HepG2 (cell line): ENCODE measurements at regions not wholly inside any gene's neighbourhood (a gene's known extent, or its start where the extent isn't known, plus 50 kb on each side); places are given as distances from the start of the nearest gene placed in this dataset.

Source experiments
- ATAC-seq: fragments of 200-7000 bp; cut with Tn5 transposase; 3 replicates; pipeline ENCODE4 v1.9.1; 2020; ENCODE audit warnings: mild to moderate bottlenecking, moderate library complexity
- BruUV-seq: library from RNA; stranded (reverse); fragments of 400-500 nt; replicated peaks from 2 replicates; lab custom pipeline; 2021; lab: Mats Ljungman, UMichigan
- CTCF ChIA-PET: fragments of 300-600 bp; formaldehyde crosslinking; extraction: SDS; loops from one replicate; lab custom pipeline; 2021; ENCODE audit warnings: low total read pairs, inconsistent platforms, low intra/inter-chr PET ratio; lab: Yijun Ruan, JAX
- POLR2A ChIA-PET: fragments of 350-600 bp; sonication (Branson Sonifier 250); formaldehyde crosslinking; loops from one replicate; lab custom pipeline; 2020; ENCODE audit warnings: antibody characterized with exemption, inconsistent platforms; lab: Yijun Ruan, JAX
- DNase-seq: peaks from one replicate; pipeline ENCODE4 v3.0.0-alpha.2; 2015; ENCODE audit warnings: low spot score
- FAIRE-seq: peaks from 3 replicates; lab custom pipeline; 2011; peaks lifted over from hg19 to GRCh38; lab: Jason Lieb, UNC
- H2AFZ ChIP-seq: one replicate; pipeline ENCODE4 v1.6.1; 2011; ENCODE audit warnings: low read length, inconsistent platforms
- H3K27ac ChIP-seq: fragments of 300-600 bp; 3 replicates; pipeline ENCODE4 v1.8.0; 2011; ENCODE audit warnings: mixed run types, mild to moderate bottlenecking, mixed read lengths, low read length, inconsistent platforms; ENCODE audit not compliant: insufficient read depth; ENCODE audit errors: extremely low read length
- H3K27me3 ChIP-seq, 2 experiments: fragments of 200-600 bp in 1 of 2; 2 replicates in 1 of 2; 3 replicates in 1 of 2; pipeline versions ENCODE4 v1.6.0 to v1.8.0; 2011; ENCODE audit warnings: low read length in 2 of 2, mild to moderate bottlenecking in 2 of 2, moderate library complexity in 2 of 2, inconsistent platforms in 1 of 2; ENCODE audit not compliant: insufficient read depth in 2 of 2, control insufficient read depth in 1 of 2
- H3K36me3 ChIP-seq, 2 experiments: fragments of 200-600 bp in 1 of 2; replicated peaks in 1 of 2; 2 replicates in 1 of 2; 3 replicates in 1 of 2; pipeline versions ENCODE4 v1.5.1 to v1.8.0; 2011; ENCODE audit warnings: low read length in 2 of 2, inconsistent platforms in 1 of 2; ENCODE audit not compliant: insufficient read depth in 2 of 2, control insufficient read depth in 1 of 2
- H3K4me1 ChIP-seq: 2 replicates; pipeline ENCODE4 v1.5.1; 2012; ENCODE audit warnings: low read length, inconsistent platforms; ENCODE audit not compliant: insufficient read depth
- H3K4me2 ChIP-seq: 2 replicates; pipeline ENCODE4 v1.6.0; 2011; ENCODE audit warnings: low read depth, low read length, inconsistent platforms
- H3K4me3 ChIP-seq, 3 experiments: fragments of 200-600 bp in 1 of 3; sonication (generic), shearing (Covaris generic) in 1 of 3; replicated peaks in 1 of 3; 2 replicates each; pipeline ENCODE4 v1.5.1; 2011 to 2016; ENCODE audit warnings: low read length in 3 of 3, inconsistent platforms in 2 of 3, low read depth in 2 of 3, mild to moderate bottlenecking in 2 of 3, control low read depth in 1 of 3, mixed read lengths in 1 of 3; ENCODE audit not compliant: insufficient read depth in 1 of 3
- H3K79me2 ChIP-seq: one replicate; pipeline ENCODE4 v1.6.1; 2011; ENCODE audit warnings: low read length, inconsistent platforms; ENCODE audit not compliant: insufficient read depth
- H3K9ac ChIP-seq: 2 replicates; pipeline ENCODE4 v1.6.0; 2011; ENCODE audit warnings: mild to moderate bottlenecking, low read depth, low read length, inconsistent platforms; ENCODE audit not compliant: insufficient read depth
- H3K9me3 ChIP-seq: 2 replicates; pipeline ENCODE4 v1.5.1; 2012; ENCODE audit warnings: mild to moderate bottlenecking, low read length
- H4K20me1 ChIP-seq: 2 replicates; pipeline ENCODE4 v1.6.0; 2011; ENCODE audit warnings: inconsistent platforms, mild to moderate bottlenecking, low read length, moderate library complexity; ENCODE audit not compliant: insufficient read depth
- ATF3 ChIP-seq: sonication (generic); formaldehyde crosslinking; IDR thresholded peaks from 2 replicates; pipeline ENCODE4 v1.4.0; 2020; ENCODE audit warnings: missing genetic modification reagents
- CAMTA2 ChIP-seq: sonication (generic); formaldehyde crosslinking; IDR thresholded peaks from 2 replicates; pipeline ENCODE4 v1.4.0; 2020; ENCODE audit warnings: mild to moderate bottlenecking, missing genetic modification reagents, borderline replicate concordance
- CBFB ChIP-seq: sonication (generic); formaldehyde crosslinking; IDR thresholded peaks from 2 replicates; pipeline ENCODE4 v1.4.0; 2020; ENCODE audit warnings: missing genetic modification reagents
- MAFF ChIP-seq: IDR thresholded peaks from 2 replicates; pipeline ENCODE4 v1.6.1; 2011; ENCODE audit warnings: low read depth, low read length, improper control_type of control experiment
- MAFK ChIP-seq, 2 experiments: IDR thresholded peaks in 1 of 2; conservative IDR thresholded peaks in 1 of 2; 2 replicates each; pipeline ENCODE4 v1.6.1; 2011; ENCODE audit warnings: improper control_type of control experiment in 2 of 2, low read length in 2 of 2
- MNT ChIP-seq: fragments of 450-650 bp; IDR thresholded peaks from 2 replicates; pipeline ENCODE4 v1.6.1; 2016
- NFE2L2 ChIP-seq: fragments of 150-350 bp; IDR thresholded peaks from 2 replicates; pipeline ENCODE4 v1.6.1; 2014; ENCODE audit warnings: low read length
- SOX6 ChIP-seq, 2 experiments: fragments of 450-650 bp in 1 of 2; sonication (generic) in 1 of 2; formaldehyde crosslinking in 1 of 2; IDR thresholded peaks; 2 replicates each; pipeline versions ENCODE4 v1.4.0 to v1.6.1; 2017 to 2020; ENCODE audit warnings: antibody characterized with exemption in 1 of 2, mild to moderate bottlenecking in 1 of 2, missing genetic modification reagents in 1 of 2
- ZBTB38 ChIP-seq: sonication (generic); formaldehyde crosslinking; IDR thresholded peaks from 2 replicates; pipeline ENCODE4 v1.5.1; 2020; ENCODE audit warnings: mild to moderate bottlenecking, missing genetic modification reagents
- ZNF639 ChIP-seq: conservative IDR thresholded peaks from 2 replicates; pipeline ENCODE4 v1.6.1; 2018; ENCODE audit warnings: missing genetic modification reagents
- ZNF652 ChIP-seq: IDR thresholded peaks from 2 replicates; pipeline ENCODE4 v1.6.1; 2016; ENCODE audit warnings: low read depth, borderline replicate concordance
- WGBS: methylation state at CpG from one replicate; pipeline ENCODE4 v1.1.6; 2017; ENCODE audit warnings: low lambda C conversion rate; 5-methylcytosine and 5-hydroxymethylcytosine counted together
- in situ Hi-C: cut with HindIII; loops from 2 replicates; pipeline ENCODE4 v1.10.0; 2017; ENCODE audit warnings: low pct_unique_long_range_greater_than_20kb; ENCODE audit not compliant: extremely low pct_ligation_motif_present
- intact Hi-C: fragments of 100-400 bp; cut with micrococcal nuclease; formaldehyde crosslinking; loops from one replicate; pipeline ENCODE4 v1.10.0; 2022; ENCODE audit not compliant: unreplicated experiment

DNA sequence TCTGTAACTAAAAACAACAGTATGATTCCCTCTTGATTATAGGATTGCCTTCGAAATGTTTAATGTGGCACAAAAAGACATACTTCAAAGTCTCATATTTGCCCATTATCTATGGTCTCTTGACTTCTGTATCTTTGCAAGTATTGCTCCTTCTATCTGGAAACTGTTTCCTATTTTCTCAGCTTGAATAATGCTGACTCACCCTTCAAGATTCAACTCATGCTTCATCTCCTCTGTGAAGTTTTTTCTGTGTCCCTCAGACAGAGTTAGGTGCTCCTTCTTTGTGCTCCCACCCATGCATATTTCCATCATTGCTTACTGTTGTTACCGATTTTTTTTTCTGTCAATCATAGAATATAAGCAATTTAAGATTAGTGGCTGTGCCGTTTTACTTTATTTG is 192.8 kb upstream of the ROBO1 start:
- FAIRE-seq (no peak), DNase-seq (no peak), ATAC-seq (no peak)
- in situ Hi-C loops (no loop called here), intact Hi-C loops (no loop called here)
- no peak overlapping the region for H2AFZ ChIP-seq
- ChIA-PET CTCF (no interaction called here), POLR2A (no interaction called here)
- 1% methylated on average over 3 of the region's 3 CpGs for WGBS
- no peaks in the 10 kb centered on the region for H4K20me1 ChIP-seq
- BruUV-seq = no TSS peak
- H3K4me3 ChIP-seq = no peak overlapping the region
- H3K27me3 ChIP-seq = no peaks in the 10 kb centered on the region
- no peaks in the 10 kb centered on the region for H3K79me2 ChIP-seq
- no peaks in the 10 kb centered on the region for H3K36me3 ChIP-seq
- TF ChIP-seq ATF3 (CRISPR knock-in tag) = no peak
- no peak for TF ChIP-seq SOX6 (IDR thresholded peaks at IDR 0.05)
- no peak for TF ChIP-seq SOX6 (CRISPR knock-in tag; IDR thresholded peaks at IDR 0.05)
- TF ChIP-seq NFE2L2 = peak; percentile 69
- peak; percentile 29 to 30; a peak in 2 of 4 replicates for TF ChIP-seq MAFK (conservative IDR thresholded peaks at IDR 0.05 in 1 of 2, IDR thresholded peaks at IDR 0.05 in 1 of 2; ENCODE audit: low read length in 2 of 2)
- H3K27ac ChIP-seq = no peak overlapping the region
- no peaks in the 10 kb centered on the region for H3K4me1 ChIP-seq
- peaks cover 5% of the 10 kb centered on the region; the same call in 1 of the 2 replicates for H3K9me3 ChIP-seq
- H3K4me2 ChIP-seq = no peak overlapping the region
- no peak overlapping the region for H3K9ac ChIP-seq

- ChIA-PET POLR2A (no interaction called here), CTCF (no interaction called here)
- Histone ChIP-seq H3K4me3 (no peak overlapping the region), H3K27me3 (no peaks in the 10 kb centered on the region), H3K36me3 (no peaks in the 10 kb centered on the region), H3K4me1 (no peaks in the 10 kb centered on the region), H3K4me2 (no peak overlapping the region), H3K27ac (no peak overlapping the region), H4K20me1 (no peaks in the 10 kb centered on the region), H3K9ac (no peak overlapping the region), H2AFZ (no peak overlapping the region), H3K79me2 (no peaks in the 10 kb centered on the region), H3K9me3 (no peaks in the 10 kb centered on the region)
- in situ Hi-C loops = no loop called here
- DNase-seq (no peak), ATAC-seq (no peak), FAIRE-seq (no peak)
- BruUV-seq = no TSS peak
- intact Hi-C loops = no loop called here
- 11% methylated on average over 6 of the region's 6 CpGs for WGBS
- TF ChIP-seq CBFB (CRISPR knock-in tag) (no peak), ZNF639 (CRISPR knock-in tag) (no peak), MAFF (no peak), MNT (no peak), ZBTB38 (CRISPR knock-in tag) (no peak), CAMTA2 (no peak), ZNF652 (no peak)
Observed at GRCh38 chr3:79957066-79957465, 189.3 kb upstream of the ROBO1 start.
